ENCODE measurements at regions not wholly inside any gene's neighbourhood (a gene's known extent, or its start where the extent isn't known, plus 50 kb on each side); places are given as distances from the start of the nearest gene placed in this dataset.
"Not testable (repeated sequence)": the region's sequence is repeated elsewhere in the genome, so short reads cannot be mapped to it uniquely, and the experiment has no call there.

DNA sequence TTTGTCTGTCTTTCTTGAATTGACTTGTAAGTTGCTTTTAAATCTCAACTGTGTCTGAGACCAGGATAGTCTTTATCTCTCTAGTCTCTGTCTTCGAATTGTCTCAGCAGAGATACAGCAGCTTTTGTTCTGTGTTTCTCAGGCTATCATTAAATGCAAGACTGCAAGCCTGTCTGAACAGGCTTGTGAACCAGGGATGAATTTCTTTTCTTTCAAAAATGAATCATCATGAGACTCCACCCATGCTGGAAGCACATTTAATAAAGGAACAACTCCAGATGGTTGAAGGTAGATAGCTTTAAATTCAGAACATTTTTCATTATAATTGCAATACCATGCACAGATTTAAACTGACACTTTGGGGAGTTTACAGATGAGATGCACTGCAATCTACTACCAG lies 155.9 kb downstream of the SEC23IP start:
- DNase-seq (ENCODE audit: low read depth), result no peak

DNA sequence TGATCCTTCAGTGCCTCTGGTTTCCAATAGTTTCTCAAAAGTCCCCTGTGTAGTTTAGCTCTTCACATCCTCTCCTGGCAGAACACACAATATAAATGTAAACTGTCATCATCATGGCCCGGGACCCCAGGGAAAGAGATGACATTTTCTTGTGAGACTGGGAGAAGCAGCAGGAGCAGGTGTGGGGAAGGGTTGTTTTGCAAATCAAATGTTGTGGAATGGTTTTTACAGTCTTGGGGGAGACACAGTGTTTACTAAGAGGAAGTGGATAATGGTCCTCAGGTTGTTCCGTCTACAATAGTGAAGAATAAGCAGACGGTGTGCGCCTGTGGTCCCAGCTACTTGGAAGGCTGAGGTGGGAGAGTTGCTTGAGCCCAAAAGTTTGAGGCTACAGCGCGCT lies 159.1 kb downstream of the SEC23IP start:
- DNase-seq (ENCODE audit: low read depth), result no peak

DNA sequence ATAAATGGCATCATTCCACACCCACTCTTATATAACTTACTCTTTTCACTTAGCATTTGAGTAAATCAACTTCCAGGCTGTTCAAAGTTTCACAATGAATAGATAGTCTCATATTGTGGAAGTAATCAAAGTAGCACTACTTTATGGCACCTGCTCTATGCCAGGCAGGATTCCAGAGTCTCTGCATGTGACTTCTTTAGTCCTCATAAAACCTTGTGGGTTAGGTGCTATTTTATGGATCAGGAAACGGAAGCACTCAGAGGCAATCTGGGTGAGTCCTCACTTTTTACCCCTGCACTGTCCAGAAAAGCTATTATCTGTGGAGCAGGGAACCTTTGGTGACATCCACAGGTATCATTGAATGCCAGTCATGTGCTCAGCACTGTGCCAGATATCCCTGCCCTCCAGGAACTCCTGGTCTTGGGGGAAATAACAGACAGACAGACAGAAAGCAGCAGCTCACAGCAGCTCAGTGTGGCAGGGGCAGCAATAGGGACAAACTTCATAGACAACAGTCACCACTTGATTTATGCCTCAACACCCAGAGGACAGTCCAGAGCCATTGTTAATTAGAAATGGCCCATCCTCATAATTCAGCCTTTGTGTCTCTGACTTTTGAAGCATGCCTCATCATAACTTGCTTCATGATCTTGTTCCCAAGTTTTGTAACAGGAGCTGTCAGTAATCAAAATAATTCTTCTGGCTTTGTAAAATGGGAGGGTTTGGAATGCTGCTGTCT lies 160.6 kb downstream of the SEC23IP start:
- no peak for DNase-seq (ENCODE audit: low read depth)

DNA sequence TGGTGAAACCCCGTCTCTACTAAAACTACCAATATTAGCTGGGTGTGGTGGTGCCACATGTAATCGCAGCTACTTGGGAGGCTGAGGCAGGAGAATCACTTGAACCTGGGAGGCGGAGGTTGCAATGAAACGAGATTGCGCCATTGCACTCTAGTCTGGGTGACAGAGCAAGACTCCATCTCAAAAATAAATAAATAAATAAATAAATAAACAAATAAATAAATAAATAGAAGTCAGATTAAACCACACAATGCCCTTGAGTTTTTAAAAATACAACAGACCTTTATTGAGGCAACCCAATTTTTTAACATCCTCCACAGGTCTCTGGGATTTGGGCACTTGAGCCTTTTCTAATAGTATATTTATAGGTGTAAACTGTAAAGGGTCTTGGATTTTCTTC lies 167.3 kb downstream of the SEC23IP start:
- not testable (repeated sequence) for DNase-seq (ENCODE audit: low read depth)

DNA sequence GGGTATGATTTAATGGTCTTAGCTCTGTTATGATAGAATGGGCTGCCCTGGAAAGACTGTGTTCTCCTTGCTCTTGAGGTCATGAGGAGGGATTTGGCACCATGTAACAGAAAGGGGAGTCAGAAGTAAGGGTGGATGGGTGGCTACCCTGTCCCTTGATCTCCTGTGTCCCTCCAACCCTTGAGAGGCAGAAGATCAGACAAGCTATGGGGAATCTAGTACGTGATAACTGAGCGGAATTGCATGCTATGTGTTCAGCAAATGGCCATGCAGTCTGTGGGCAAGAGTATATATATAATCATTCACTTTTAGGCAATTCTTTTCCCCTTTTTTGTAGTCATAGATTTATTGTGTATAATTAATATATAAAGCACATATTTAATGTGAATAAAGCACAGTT lies 174.9 kb downstream of the SEC23IP start:
- no peak for DNase-seq (ENCODE audit: low read depth)

DNA sequence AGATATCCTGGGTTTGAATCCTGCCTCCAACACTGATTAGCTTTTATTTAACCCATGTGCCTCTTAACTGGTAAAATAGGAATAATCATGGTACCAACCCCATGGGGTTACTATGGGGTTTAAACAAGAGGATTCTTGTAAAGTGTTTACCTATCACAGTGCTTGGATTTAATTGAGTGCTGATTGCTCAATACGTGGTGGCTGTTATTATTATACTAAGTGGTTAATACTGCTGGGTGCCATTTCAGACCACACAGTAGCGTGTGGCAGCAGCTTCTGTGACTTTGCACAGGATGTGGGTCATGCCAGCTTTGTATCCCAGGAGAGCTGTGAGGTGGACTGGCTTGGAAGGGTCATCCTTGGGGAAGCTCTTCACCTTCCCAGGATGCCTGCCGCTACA lies 177.2 kb downstream of the SEC23IP start:
- DNase-seq (ENCODE audit: low read depth), result no peak

DNA sequence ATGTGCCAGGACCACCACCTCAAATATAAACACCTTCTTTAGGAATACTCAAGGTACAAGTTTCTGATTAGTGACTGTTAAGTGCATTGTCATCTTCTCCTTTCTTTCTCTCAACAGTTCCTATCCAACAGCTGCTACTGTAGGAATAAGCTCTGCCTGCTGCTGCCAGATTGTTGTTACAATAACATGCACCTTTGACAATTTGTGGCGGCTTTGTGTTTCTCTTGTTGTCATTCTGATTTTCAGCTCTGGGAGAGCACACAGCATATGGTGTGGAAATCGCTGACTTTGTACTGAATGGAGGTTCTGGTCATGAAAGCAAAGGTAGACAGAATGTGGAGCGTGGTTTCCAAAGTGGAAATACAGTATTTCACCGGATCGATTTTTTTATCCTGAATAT lies 182.8 kb downstream of the SEC23IP start:
- DNase-seq (ENCODE audit: low read depth), result no peak

DNA sequence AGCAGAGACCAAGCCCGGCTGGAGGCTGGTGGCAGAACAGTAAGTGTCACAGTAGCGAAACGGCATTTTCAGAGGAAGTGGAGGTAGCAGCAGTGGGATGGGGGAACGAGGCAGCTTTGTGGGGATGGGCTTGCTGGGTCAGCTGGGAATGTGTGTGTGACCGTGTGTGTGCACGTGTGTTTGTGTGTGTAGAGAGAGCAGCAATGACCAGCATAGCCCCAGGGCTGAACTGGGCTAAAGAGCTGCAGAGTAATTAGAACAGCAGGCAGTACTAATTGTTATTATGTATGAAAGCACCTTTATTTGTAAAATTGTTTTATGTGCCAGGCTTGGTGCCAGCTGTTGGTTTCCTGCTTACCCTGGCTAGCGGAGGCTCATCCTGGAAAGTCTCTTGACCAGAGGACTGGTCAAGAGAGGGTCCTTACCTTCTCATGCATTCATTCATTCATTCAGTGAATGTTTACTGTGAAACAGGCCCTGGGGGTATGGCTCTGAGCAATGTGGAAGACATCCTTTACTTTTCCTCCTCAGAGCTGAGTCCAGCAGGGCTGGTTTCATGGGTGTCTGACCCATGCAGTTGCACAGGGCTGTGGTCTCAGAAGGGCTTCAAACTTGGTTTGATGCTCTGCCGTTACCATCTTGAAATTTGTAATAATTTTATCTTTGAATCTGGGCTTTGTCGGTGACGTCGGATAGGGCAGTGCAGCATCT lies 184.6 kb downstream of the SEC23IP start:
- DNase-seq (ENCODE audit: low read depth), result no peak

DNA sequence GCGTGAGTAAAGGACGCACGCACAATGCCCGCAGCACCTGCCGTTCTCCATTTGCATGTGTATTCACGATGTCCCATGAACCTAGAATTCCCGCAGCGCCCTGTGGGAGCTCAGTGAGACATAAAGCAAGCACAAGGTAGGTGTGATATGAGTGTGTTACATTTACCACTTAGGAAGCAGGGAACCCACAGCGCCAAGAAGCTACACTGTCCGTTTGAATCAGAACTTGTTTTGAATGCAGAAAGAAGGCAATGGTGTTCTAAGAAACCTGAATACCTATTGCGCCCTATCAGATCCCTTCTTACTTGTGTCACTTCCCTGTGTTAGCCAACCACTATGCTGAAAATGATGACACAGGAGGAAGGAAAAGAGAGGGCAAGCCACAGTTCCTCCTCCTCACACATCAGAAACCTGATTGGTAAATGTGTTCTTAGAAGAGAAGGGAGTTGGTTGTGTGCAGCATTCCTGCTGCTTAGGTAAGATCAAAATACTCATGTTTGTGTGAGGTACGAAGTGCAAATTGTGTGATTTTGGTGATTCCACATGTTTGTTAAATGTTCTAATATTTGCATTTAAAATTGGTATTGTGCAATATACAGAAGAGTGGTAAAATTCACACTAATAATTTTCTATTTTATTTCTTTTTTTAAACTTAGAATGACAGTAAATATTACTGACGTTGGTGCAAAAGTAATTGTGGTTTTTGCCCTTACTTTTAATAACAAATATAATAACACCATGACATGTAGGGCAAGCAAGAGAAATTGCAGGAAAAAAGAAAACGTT lies 185.4 kb downstream of the SEC23IP start:
- no peak for DNase-seq (ENCODE audit: low read depth)

DNA sequence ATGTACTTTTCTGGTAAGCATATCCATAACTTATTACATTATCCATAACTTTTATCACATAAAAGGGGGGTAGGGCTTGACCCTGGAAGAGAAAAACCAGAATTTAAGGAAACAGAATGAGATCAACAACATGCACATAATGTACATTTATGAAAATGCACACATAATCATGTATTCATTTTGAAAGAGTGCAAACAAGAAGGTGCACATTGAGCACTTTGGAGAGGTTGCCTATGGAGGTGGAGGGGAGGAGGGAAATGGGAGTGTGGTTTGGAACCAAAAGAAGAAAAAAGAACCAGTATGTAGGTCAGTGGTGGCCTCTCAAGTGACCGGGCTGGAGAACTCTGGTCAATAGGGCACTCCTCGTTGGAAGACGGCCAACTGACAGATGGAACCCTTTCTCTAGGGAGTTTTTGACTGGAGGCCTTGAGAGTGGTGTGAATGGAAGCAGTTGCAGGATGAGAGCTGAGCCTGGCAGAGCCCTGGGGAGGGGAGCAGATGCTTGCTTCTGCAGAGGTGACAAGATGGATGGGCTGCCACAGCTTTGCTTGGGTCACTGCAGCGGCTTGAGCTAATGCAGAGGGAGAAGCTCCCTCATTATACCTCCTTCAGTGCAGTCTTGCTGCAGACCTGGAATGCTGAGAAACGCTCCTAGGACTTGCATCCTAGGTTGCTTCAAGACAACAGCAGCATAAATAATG lies 192.7 kb downstream of the SEC23IP start:
- no peak for DNase-seq (ENCODE audit: low read depth)

DNA sequence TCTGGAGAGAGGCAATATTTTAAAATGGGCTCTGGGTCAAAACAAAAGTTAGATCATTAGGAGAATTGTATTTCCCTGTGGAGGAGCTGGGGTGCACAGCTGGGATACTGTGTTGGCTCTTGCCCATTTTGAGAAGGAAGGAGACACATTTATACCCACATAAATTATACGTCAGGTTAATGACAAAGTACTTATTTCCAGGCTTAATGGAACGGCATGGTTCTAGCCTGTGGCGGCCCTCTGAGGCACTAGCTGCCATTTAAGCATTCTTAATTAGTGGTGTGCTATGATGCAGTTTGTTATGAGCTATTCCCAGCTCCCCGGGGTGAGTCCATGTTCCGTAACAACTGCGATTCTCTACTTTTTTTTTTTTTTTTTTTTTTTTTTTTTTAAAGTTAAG lies 193.5 kb downstream of the SEC23IP start:
- no peak for DNase-seq (ENCODE audit: low read depth)

DNA sequence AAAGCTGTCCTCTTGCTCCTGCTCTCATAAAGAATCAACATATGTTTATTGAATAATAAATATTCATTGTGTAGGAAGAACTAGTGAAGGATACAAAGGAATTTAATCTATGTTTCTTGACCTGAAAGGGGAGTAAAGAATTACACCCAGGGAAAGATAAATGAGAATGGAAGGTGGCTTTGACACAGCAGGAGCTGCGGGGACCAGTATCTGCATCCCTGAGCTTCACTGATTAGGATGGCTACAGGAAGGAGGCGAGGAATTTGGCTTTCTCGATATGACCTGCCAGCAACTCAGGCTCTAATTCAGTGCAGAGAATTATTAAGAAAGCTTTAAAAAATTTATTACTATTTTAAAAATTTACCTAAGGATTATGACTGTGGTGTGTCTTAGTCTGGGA lies 194.6 kb downstream of the SEC23IP start:
- DNase-seq (ENCODE audit: low read depth), result no peak

DNA sequence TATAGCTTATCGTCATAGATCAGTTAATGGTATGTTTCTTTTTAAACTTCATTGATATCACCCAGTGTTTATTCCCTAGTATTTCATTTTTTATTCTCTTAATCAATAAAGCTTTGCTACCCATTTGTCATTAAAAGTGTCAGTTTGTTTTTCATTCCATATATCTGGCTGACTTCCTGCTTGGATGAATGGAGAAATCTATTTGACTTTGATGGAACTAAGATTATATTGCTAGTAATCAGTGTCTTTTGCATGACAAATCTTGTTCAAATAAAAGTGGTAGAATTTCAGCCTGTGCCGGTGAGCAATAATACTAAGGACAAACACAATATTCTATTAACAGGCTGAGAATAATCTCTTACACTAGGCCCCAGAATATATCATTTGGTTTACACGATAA lies 203.3 kb downstream of the SEC23IP start:
- no peak for DNase-seq (ENCODE audit: low read depth)

DNA sequence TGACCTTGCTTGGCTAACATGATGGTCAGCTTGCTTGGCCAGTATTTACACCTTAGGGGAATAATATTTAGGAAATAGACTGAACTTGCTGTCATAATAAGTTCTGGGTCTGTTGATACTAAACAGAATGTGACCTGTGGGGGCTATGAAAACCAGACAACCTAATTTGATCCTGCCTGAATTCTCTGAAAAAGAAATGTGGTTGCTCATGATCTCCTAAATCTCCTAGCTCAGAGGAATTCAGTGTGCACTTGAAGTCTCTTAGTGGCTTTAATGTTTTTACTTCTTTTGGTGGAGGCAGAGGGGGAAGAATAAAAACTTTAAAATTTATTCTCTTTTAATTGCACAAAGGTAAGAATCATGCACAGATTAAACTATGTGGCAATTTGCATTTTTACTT lies 205.2 kb downstream of the SEC23IP start:
- DNase-seq (ENCODE audit: low read depth), result no peak

DNA sequence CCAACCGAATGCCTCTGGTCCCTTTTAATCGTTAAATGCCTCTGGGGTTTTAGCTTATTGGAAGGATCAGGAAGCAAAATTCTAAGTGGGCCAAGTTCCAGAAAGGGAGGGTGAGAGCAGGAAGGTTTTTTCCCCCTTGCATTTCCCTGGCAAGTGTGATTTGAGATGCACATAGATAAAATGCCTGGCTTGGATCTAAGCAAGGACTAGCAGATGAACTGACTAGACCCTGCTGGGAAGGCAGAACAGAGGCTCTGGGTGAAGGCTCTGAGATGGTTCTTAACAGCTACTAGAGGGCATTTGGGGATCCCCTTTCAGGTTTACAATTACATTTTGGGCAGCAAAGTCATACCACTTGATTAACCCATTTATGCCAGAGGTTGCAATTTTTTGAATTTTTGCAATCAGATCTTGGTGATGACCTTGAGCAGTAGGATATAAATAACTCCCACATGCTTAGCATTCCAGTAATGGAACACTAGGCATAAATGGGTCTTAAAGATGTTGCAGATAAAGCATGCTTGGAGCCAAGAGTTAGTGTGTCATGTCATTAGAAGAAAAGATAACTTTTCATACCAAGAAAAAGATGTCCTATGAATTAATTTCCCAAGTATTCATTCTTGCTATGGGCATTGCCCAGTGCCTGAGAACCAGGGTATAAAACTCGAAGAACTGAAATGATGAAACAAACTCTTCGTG lies 205.9 kb downstream of the SEC23IP start:
- DNase-seq (ENCODE audit: low read depth), result no peak

DNA sequence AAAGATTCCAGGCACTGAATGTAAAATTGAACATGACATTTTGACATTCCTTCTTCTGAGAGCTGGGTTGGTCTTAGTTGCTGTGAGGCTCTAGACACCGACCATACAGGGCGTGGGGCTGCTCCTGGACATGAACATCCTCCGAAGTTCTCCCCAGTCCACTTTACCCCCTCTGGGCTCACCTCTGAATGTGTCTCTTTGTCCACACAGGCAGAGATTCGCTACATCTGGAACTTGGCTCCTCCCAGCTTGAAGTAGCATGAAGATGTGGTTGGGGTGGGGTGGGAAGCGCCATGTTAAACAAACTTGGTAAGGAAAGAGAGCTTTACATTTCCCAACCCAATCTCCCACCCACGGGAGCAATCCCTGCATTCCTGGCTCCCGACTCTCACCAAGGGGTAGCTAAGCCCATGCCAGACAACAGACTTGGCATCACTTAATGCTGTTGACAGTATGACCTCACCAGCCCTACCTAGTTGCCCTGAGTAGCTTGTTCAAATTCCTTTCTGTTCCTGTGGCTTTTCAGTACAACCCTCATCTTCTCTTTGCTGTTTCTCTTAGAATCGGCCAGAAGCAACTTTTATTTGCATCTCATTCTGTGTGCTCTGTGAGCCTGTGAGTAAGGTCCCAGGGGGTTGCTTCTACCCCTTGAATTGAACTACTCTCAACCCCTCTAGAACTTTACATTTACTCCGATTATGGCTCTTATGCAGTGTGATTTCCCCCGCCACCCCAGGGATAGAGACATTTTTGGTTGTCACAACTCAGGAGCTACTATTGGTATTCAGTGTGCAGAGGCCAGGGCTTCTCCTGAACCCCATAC lies 211.4 kb downstream of the SEC23IP start:
- DNase-seq (ENCODE audit: low read depth), result no peak

DNA sequence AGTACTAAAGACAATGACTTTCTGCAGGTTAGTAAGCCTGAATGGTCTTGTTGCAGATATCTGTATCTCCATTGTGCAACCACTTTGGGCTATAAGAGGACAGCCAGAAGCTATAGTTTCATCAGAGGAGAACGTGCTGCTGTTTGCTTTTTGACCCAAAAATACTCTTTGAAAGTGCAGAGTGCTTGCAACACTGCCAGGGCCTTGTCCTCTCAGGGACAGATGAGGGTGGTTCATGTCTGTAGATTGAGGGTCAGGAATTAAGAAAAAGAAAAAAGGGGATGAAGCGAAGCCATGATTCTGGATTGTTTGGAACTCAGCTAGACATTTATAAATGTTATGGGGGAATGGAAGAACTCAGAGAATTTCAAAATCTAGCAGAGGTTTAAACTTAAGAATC lies 212.5 kb downstream of the SEC23IP start:
- no peak for DNase-seq (ENCODE audit: low read depth)

DNA sequence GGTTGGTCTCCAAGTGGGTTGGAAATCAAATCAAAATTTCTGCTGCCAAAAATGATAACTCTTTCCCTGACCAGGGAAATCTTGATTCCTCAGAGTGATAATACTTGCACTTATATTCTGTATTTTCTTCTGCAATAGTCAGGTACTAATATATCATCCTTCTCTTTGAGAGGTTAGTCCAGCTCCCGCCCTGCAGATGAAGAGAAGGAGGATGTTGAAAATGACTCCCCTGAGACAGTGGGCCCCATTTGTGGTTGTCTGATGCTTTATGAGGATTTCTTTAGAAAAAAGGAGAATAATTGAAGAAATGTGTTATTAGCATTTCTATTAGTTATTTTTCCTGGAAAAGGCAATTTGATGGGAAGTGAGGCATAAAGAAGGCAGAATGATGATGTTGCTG lies 213.0 kb downstream of the SEC23IP start:
- no peak for DNase-seq (ENCODE audit: low read depth)

DNA sequence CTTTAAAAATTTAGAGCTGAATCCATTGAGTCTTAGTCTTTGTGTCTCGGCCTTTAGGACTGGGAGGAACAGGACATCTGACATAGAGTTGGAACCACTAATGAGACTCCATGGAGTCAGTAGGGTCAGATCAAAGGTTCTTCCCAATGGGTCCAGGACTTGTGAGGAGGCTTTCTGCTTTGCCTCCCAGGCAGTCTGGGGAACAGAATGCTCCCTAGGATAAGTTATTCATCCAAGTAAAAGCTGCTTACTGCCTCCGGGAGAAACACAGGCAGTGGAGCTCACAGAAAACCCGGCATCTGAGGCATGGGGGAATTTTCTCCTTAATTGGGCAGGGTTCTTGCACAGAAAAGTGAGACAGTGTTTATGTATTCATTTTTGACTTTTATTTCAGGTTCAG lies 216.4 kb downstream of the SEC23IP start:
- DNase-seq (ENCODE audit: low read depth), result no peak

DNA sequence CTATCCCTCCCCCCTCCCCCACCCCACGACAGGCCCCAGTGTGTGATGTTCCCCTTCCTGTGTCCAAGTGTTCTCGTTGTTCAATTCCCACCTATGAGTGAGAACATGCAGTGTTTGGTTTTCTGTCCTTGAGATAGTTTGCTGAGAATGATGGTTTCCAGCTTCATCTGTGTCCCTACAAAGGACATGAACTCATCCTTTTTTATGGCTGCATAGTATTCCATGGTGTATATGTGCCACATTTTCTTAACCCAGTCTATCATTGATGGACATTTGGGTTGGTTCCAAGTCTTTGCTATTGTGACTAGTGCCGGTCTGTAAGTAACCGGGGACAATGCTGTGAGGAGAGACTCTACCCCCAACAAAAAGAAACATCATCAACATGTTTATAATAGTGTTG lies 217.2 kb downstream of the SEC23IP start:
- DNase-seq (ENCODE audit: low read depth), result not testable (repeated sequence)

DNA sequence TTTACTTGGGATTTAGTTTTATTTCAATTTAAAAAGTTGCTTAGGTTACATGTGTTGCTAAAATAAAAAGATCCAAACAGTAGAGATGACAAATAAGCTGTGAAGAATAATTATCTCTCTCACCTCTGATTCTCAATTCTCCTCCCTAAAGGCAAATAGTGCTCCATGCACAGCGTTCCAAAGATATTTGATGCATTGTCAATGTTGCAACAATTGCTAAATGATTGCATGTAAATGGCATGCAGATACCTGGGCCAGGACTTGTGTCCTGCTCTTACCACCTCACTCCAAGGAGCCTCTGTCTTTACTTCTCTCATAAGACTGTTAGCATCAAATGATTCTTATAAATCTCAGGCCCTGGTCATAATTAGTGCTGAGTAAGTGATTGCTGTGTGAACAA lies 217.7 kb downstream of the SEC23IP start:
- no peak for DNase-seq (ENCODE audit: low read depth)
